H1 (cell line): ENCODE measurements at regions not wholly inside any gene's neighbourhood (a gene's known extent, or its start where the extent isn't known, plus 50 kb on each side); places are given as distances from the start of the nearest gene placed in this dataset.

Experiments used
- CTCF ChIA-PET: fragments of 300-600 bp; sonication (Branson Sonifier 250); formaldehyde crosslinking; loops from one replicate; lab custom pipeline; 2021; ENCODE audit not compliant: partially characterized antibody; lab: Charles Lee
- POLR2A ChIA-PET: fragments of 300-600 bp; sonication (Branson Sonifier 250); formaldehyde crosslinking; loops from one replicate; lab custom pipeline; 2021; ENCODE audit warnings: inconsistent platforms; ENCODE audit not compliant: partially characterized antibody; lab: Charles Lee
- DNase-seq, 2 experiments: peaks; one replicate each; pipeline versions ENCODE4 v3.0.0 to v3.0.0-alpha.2; 2010 to 2022; ENCODE audit warnings: low spot score in 2 of 2, low read depth in 1 of 2, mixed read lengths in 1 of 2
- FAIRE-seq: peaks from 2 replicates; lab custom pipeline; 2011; peaks lifted over from hg19 to GRCh38; lab: Jason Lieb, UNC
- H2AFZ ChIP-seq: 2 replicates; pipeline ENCODE4 v1.8.1; 2012; ENCODE audit warnings: low read length, inconsistent platforms
- H2AK5ac ChIP-seq: 2 replicates; pipeline ENCODE4 v1.6.1; 2013; ENCODE audit warnings: low read depth, low read length
- H2BK120ac ChIP-seq: replicated peaks from 2 replicates; pipeline ENCODE3; 2013; ENCODE audit warnings: low read depth, low read length, inconsistent platforms
- H2BK12ac ChIP-seq: 2 replicates; pipeline ENCODE4 v1.6.1; 2013; ENCODE audit warnings: low read depth, low read length
- H2BK15ac ChIP-seq: 2 replicates; pipeline ENCODE4 v1.6.1; 2013; ENCODE audit warnings: low read length
- H2BK20ac ChIP-seq: 2 replicates; pipeline ENCODE4 v1.6.1; 2013; ENCODE audit warnings: low read length
- H2BK5ac ChIP-seq: 2 replicates; pipeline ENCODE4 v1.6.1; 2013; ENCODE audit warnings: low read depth, low read length
- H3K14ac ChIP-seq: 2 replicates; pipeline ENCODE4 v1.6.1; 2013; ENCODE audit warnings: inconsistent platforms; ENCODE audit not compliant: insufficient read length
- H3K18ac ChIP-seq: 2 replicates; pipeline ENCODE4 v1.6.1; 2013; ENCODE audit warnings: low read length; ENCODE audit errors: extremely low read depth
- H3K23ac ChIP-seq: 2 replicates; pipeline ENCODE4 v1.6.1; 2013; ENCODE audit warnings: inconsistent platforms; ENCODE audit not compliant: insufficient read length
- H3K23me2 ChIP-seq: 2 replicates; pipeline ENCODE4 v1.6.1; 2013; ENCODE audit warnings: low read depth, low read length
- H3K27ac ChIP-seq: 2 replicates; pipeline ENCODE4 v1.6.1; 2011; ENCODE audit warnings: low read depth, low read length, inconsistent platforms
- H3K27me3 ChIP-seq, 4 experiments: replicated peaks in 1 of 4; 1 replicate in 1 of 4; 2 replicates in 3 of 4; pipeline versions ENCODE4 v1.6.1 to v1.8.1; 2011 to 2013; ENCODE audit warnings: low read length in 3 of 4, mild to moderate bottlenecking in 3 of 4, inconsistent platforms in 2 of 4, mixed read lengths in 2 of 4, moderate library complexity in 1 of 4; ENCODE audit not compliant: control insufficient read depth in 3 of 4, insufficient read depth in 3 of 4; ENCODE audit errors: extremely low read depth in 1 of 4
- H3K36me3 ChIP-seq, 4 experiments: 2 replicates each; pipeline versions ENCODE4 v1.6.1 to v1.8.1; 2011 to 2013; ENCODE audit warnings: mild to moderate bottlenecking in 4 of 4, low read length in 3 of 4, moderate library complexity in 2 of 4, control low read depth in 1 of 4, inconsistent platforms in 1 of 4; ENCODE audit not compliant: insufficient read depth in 4 of 4, control insufficient read depth in 2 of 4
- H3K4ac ChIP-seq: replicated peaks from 2 replicates; pipeline ENCODE3; 2013; ENCODE audit warnings: low read length, low read depth, mixed read lengths, inconsistent platforms; ENCODE audit not compliant: insufficient read length
- H3K4me1 ChIP-seq, 4 experiments: replicated peaks in 1 of 4; 1 replicate in 1 of 4; 2 replicates in 3 of 4; pipeline versions ENCODE4 v1.6.1 to v1.8.1; 2011 to 2013; ENCODE audit warnings: low read length in 3 of 4, inconsistent platforms in 2 of 4, mixed read lengths in 1 of 4; ENCODE audit not compliant: insufficient read depth in 4 of 4, control insufficient read depth in 3 of 4
- H3K4me2 ChIP-seq, 2 experiments: 2 replicates each; pipeline versions ENCODE4 v1.6.1 to v1.8.1; 2011 to 2013; ENCODE audit warnings: low read depth in 2 of 2, low read length in 2 of 2, control low read depth in 1 of 2, inconsistent platforms in 1 of 2, mild to moderate bottlenecking in 1 of 2; ENCODE audit not compliant: insufficient read depth in 1 of 2
- H3K4me3 ChIP-seq, 4 experiments: fragments of 200-600, 300-600 bp in 1 of 4; sonication (generic), shearing (Covaris generic), sonication (Bioruptor Twin) in 1 of 4; 2 replicates each; pipeline versions ENCODE4 v1.5.1 to v1.8.1; 2011 to 2016; ENCODE audit warnings: low read length in 4 of 4, low read depth in 3 of 4, control low read depth in 2 of 4, inconsistent platforms in 2 of 4, mild to moderate bottlenecking in 2 of 4, mixed read lengths in 1 of 4, moderate library complexity in 1 of 4; ENCODE audit not compliant: insufficient read depth in 2 of 4; ENCODE audit errors: extremely low read depth in 1 of 4
- H3K56ac ChIP-seq: replicated peaks from 2 replicates; pipeline ENCODE3; 2013; ENCODE audit warnings: low read depth, mild to moderate bottlenecking, mixed read lengths, low read length, inconsistent platforms; ENCODE audit not compliant: insufficient read length
- H3K79me1 ChIP-seq: 2 replicates; pipeline ENCODE4 v1.6.1; 2013; ENCODE audit warnings: low read depth, low read length, control low read depth
- H3K79me2 ChIP-seq, 2 experiments: 2 replicates each; pipeline versions ENCODE4 v1.6.1 to v1.8.1; 2012 to 2013; ENCODE audit warnings: low read length in 2 of 2, mild to moderate bottlenecking in 2 of 2, inconsistent platforms in 1 of 2; ENCODE audit not compliant: insufficient read depth in 2 of 2, control insufficient read depth in 1 of 2
- H3K9ac ChIP-seq, 4 experiments: replicated peaks in 1 of 4; 1 replicate in 1 of 4; 2 replicates in 3 of 4; pipeline versions ENCODE4 v1.6.1 to v1.8.1; 2011 to 2013; ENCODE audit warnings: low read depth in 3 of 4, low read length in 3 of 4, control low read depth in 2 of 4, mild to moderate bottlenecking in 2 of 4, moderate library complexity in 2 of 4, inconsistent platforms in 1 of 4; ENCODE audit errors: extremely low read depth in 1 of 4
- H3K9me3 ChIP-seq, 2 experiments: 2 replicates each; pipeline versions ENCODE4 v1.6.1 to v1.8.1; 2012 to 2013; ENCODE audit warnings: mild to moderate bottlenecking in 2 of 2, moderate library complexity in 2 of 2, control low read depth in 1 of 2, inconsistent platforms in 1 of 2, low read depth in 1 of 2, low read length in 1 of 2, mixed read lengths in 1 of 2; ENCODE audit not compliant: insufficient read depth in 2 of 2
- H4K20me1 ChIP-seq, 2 experiments: replicated peaks in 1 of 2; 2 replicates each; pipeline versions ENCODE3 to v1.8.1; 2011 to 2013; ENCODE audit warnings: inconsistent platforms in 2 of 2, low read length in 2 of 2, mild to moderate bottlenecking in 1 of 2; ENCODE audit not compliant: insufficient read depth in 2 of 2, control insufficient read depth in 1 of 2
- H4K5ac ChIP-seq: 2 replicates; pipeline ENCODE4 v1.6.1; 2013; ENCODE audit warnings: low read length, low read depth, mixed read lengths, inconsistent platforms; ENCODE audit not compliant: insufficient read length
- H4K8ac ChIP-seq: 2 replicates; pipeline ENCODE4 v1.8.0; 2013; ENCODE audit warnings: mild to moderate bottlenecking, moderate library complexity, low read length, inconsistent platforms; ENCODE audit not compliant: insufficient read depth; ENCODE audit errors: extremely low read depth
- H4K91ac ChIP-seq: replicated peaks from 2 replicates; pipeline ENCODE3; 2013; ENCODE audit warnings: low read length, mixed read lengths, inconsistent platforms; ENCODE audit not compliant: insufficient read length
- RNF2 ChIP-seq: fragments of 200-900, 300-1000 bp; sonication (generic); IDR thresholded peaks from 2 replicates; pipeline ENCODE4 v1.7.1; 2016; ENCODE audit warnings: borderline replicate concordance, low read depth, mild to moderate bottlenecking, antibody characterized with exemption, low read length; ENCODE audit not compliant: poor library complexity, severe bottlenecking; ENCODE audit errors: missing control alignments
- USF2 ChIP-seq: IDR thresholded peaks from 2 replicates; pipeline ENCODE4 v1.6.1; 2011; ENCODE audit warnings: low read length, improper control_type of control experiment
- WGBS, 2 experiments: shearing (Covaris generic) in 1 of 2; methylation state at CpG; one replicate each; pipeline versions ENCODE4 v1.1.6 to v1.1.7; 2013 to 2015; ENCODE audit warnings: low lambda C conversion rate in 2 of 2, mixed read lengths in 2 of 2, inconsistent platforms in 1 of 2, low coverage in 1 of 2, missing lambda C conversion rate in 1 of 2; ENCODE audit not compliant: insufficient replicate concordance in 2 of 2, insufficient coverage in 1 of 2, insufficient read length in 1 of 2; ENCODE audit errors: extremely low coverage in 1 of 2, missing lambda C conversion rate in 1 of 2; 5-methylcytosine and 5-hydroxymethylcytosine counted together

- H3K18ac ChIP-seq, result no peak overlapping the region
- H2AFZ ChIP-seq, result peak overlapping the region; percentile 95; the same call in 1 of the 2 replicates
- TF ChIP-seq USF2, result no peak
- no peak for TF ChIP-seq RNF2
- TF ChIP-seq, all 59 proteins: peak for 0
- H3K27me3 ChIP-seq, result no peaks in the 10 kb centered on the region
- no peak overlapping the region for H3K27ac ChIP-seq
- H4K5ac ChIP-seq, result no peak overlapping the region
- no peak overlapping the region for H2BK15ac ChIP-seq
- H4K8ac ChIP-seq, result no peak overlapping the region
- H3K4ac ChIP-seq, result no peak overlapping the region
- H2AK5ac ChIP-seq, result no peak overlapping the region
- no peak overlapping the region for H3K23ac ChIP-seq
- no peak overlapping the region for H3K9ac ChIP-seq
- no peak overlapping the region for H2BK5ac ChIP-seq
- no peaks in the 10 kb centered on the region for H4K20me1 ChIP-seq
- POLR2A ChIA-PET, result no interaction called here
- no peaks in the 10 kb centered on the region for H3K23me2 ChIP-seq
- H3K4me2 ChIP-seq, result no peak overlapping the region
- WGBS, 2 experiments, result 86% methylated on average over 5 of the region's 5 CpGs; no CpG with 5 or more reads in 1 of the 2 experiments
- peaks cover 0 to 3% of the 10 kb centered on the region in 2 experiments; a peak in 1 of 4 replicates for H3K9me3 ChIP-seq
- no peak overlapping the region for H3K56ac ChIP-seq
- H2BK12ac ChIP-seq, result no peak overlapping the region
- no peaks in the 10 kb centered on the region for H3K4me1 ChIP-seq
- FAIRE-seq (no peak), DNase-seq (no peak)
- H3K4me3 ChIP-seq, result no peak overlapping the region
- H2BK120ac ChIP-seq, result no peak overlapping the region
- H2BK20ac ChIP-seq, result no peak overlapping the region
- no peaks in the 10 kb centered on the region for H3K79me1 ChIP-seq
- CTCF ChIA-PET, result interaction anchor here (0.6 kb wide), 1 partner anchor 61 kb away, joined by 4 read pairs; no protein-coding TSS in a partner anchor
- no peaks in the 10 kb centered on the region for H3K79me2 ChIP-seq
- no peaks in the 10 kb centered on the region for H3K36me3 ChIP-seq
- H4K91ac ChIP-seq, result no peak overlapping the region
- no peak overlapping the region for H3K14ac ChIP-seq
Measured at GRCh38 chr3:147915057-147915456, 505.9 kb downstream of the ZIC1 start.
